ENCODE measurements at regions not wholly inside any gene's neighbourhood (a gene's known extent, or its start where the extent isn't known, plus 50 kb on each side); places are given as distances from the start of the nearest gene placed in this dataset.

GRCh38 chr10:118537623-118538022 lies 57.8 kb downstream of the PRLHR start:
- DNase-seq (ENCODE audit: low read depth in 2 of 2): no peak

- DNase-seq (ENCODE audit: low read depth in 2 of 2): no peak
Observed at GRCh38 chr10:118534136-118534535, 61.3 kb downstream of the PRLHR start.

GRCh38 chr10:118531105-118531852 lies 64.2 kb downstream of the PRLHR start:
- peak in 1 of 2 experiments; percentile 9 for DNase-seq (ENCODE audit: low read depth in 2 of 2)

- no peak for DNase-seq (ENCODE audit: low read depth in 2 of 2)
Observed at GRCh38 chr10:118528426-118528825, 67.0 kb downstream of the PRLHR start.

- DNase-seq (ENCODE audit: low read depth in 2 of 2): no peak
Observed at GRCh38 chr10:118523775-118524174, 71.7 kb downstream of the PRLHR start.

- no peak for DNase-seq (ENCODE audit: low read depth in 2 of 2)
Observed at GRCh38 chr10:118522791-118523498, 72.5 kb downstream of the PRLHR start.

GRCh38 chr10:118521415-118522117 lies 73.9 kb downstream of the PRLHR start:
- DNase-seq (ENCODE audit: low read depth in 2 of 2): no peak

GRCh38 chr10:118520116-118520742 lies 75.2 kb downstream of the PRLHR start:
- no peak for DNase-seq (ENCODE audit: low read depth in 2 of 2)

GRCh38 chr10:118518095-118518494 lies 77.4 kb downstream of the PRLHR start:
- DNase-seq (ENCODE audit: low read depth in 2 of 2): no peak

GRCh38 chr10:118516716-118517115 lies 78.7 kb downstream of the PRLHR start:
- DNase-seq (ENCODE audit: low read depth in 2 of 2): no peak

GRCh38 chr10:118513174-118513573 lies 82.3 kb downstream of the PRLHR start:
- DNase-seq (ENCODE audit: low read depth in 2 of 2): no peak

- no peak for DNase-seq (ENCODE audit: low read depth in 2 of 2)
Observed at GRCh38 chr10:118511711-118512110, 83.7 kb downstream of the PRLHR start.

GRCh38 chr10:118508863-118509262 lies 86.6 kb downstream of the PRLHR start:
- no peak for DNase-seq (ENCODE audit: low read depth in 2 of 2)

- DNase-seq (ENCODE audit: low read depth in 2 of 2): no peak
Observed at GRCh38 chr10:118508355-118508754, 87.1 kb downstream of the PRLHR start.

- DNase-seq (ENCODE audit: low read depth in 2 of 2): no peak
Observed at GRCh38 chr10:118506671-118507590, 88.5 kb downstream of the PRLHR start.

- DNase-seq (ENCODE audit: low read depth in 2 of 2): no peak
Observed at GRCh38 chr10:118505363-118505762, 90.1 kb downstream of the PRLHR start.

- peak in 1 of 2 experiments; percentile 43 for DNase-seq (ENCODE audit: low read depth in 2 of 2)
Observed at GRCh38 chr10:118504467-118505205, 90.8 kb downstream of the PRLHR start.

- no peak for DNase-seq (ENCODE audit: low read depth in 2 of 2)
Observed at GRCh38 chr10:118504044-118504443, 91.4 kb downstream of the PRLHR start.

GRCh38 chr10:118503192-118503591 lies 92.3 kb downstream of the PRLHR start:
- no peak for DNase-seq (ENCODE audit: low read depth in 2 of 2)

Data from fibroblast of skin of left biceps (primary cell).